OCI-LY1 (cell line): ENCODE measurements at regions not wholly inside any gene's neighbourhood (a gene's known extent, or its start where the extent isn't known, plus 50 kb on each side); places are given as distances from the start of the nearest gene placed in this dataset.

ENCODE experiments used
- H2AFZ ChIP-seq: fragments of 200-600 bp; sonication (generic), shearing (Covaris generic); 2 replicates; pipeline ENCODE4 v1.6.0; 2014; ENCODE audit warnings: antibody characterized with exemption, mild to moderate bottlenecking, low read length
- H3F3A ChIP-seq: fragments of 200-600 bp; sonication (generic), shearing (Covaris generic); 2 replicates; pipeline ENCODE4 v1.6.0; 2014; ENCODE audit warnings: mild to moderate bottlenecking, antibody characterized with exemption, low read length, moderate library complexity; ENCODE audit not compliant: insufficient read depth
- H3K27ac ChIP-seq: fragments of 200-600 bp; sonication (generic); 2 replicates; pipeline ENCODE4 v1.5.1; 2014; ENCODE audit warnings: low read length, mixed run types, mild to moderate bottlenecking, low read depth; ENCODE audit not compliant: poor library complexity, severe bottlenecking
- H3K27me3 ChIP-seq: fragments of 200-600 bp; sonication (generic); 2 replicates; pipeline ENCODE4 v1.6.0; 2014; ENCODE audit warnings: antibody characterized with exemption, mild to moderate bottlenecking, low read length, moderate library complexity; ENCODE audit not compliant: insufficient read depth
- H3K36me3 ChIP-seq: fragments of 200-600 bp; sonication (generic); 2 replicates; pipeline ENCODE4 v1.6.1; 2014; ENCODE audit warnings: mild to moderate bottlenecking, antibody characterized with exemption, low read length, moderate library complexity, mixed read lengths; ENCODE audit not compliant: insufficient read depth
- H3K4me1 ChIP-seq: fragments of 200-600 bp; sonication (generic); 2 replicates; pipeline ENCODE4 v1.5.1; 2014; ENCODE audit warnings: mild to moderate bottlenecking, low read length, moderate library complexity; ENCODE audit not compliant: insufficient read depth, severe bottlenecking
- H3K4me2 ChIP-seq: fragments of 200-600 bp; sonication (generic), shearing (Covaris generic); 2 replicates; pipeline ENCODE4 v1.6.1; 2014; ENCODE audit warnings: low read length
- H3K4me3 ChIP-seq: fragments of 200-600 bp; sonication (generic); 2 replicates; pipeline ENCODE4 v1.5.1; 2014; ENCODE audit warnings: low read length, low read depth, mild to moderate bottlenecking, mixed read lengths; ENCODE audit not compliant: poor library complexity, severe bottlenecking
- H3K79me2 ChIP-seq: fragments of 200-600 bp; shearing (Covaris generic); 2 replicates; pipeline ENCODE4 v1.6.1; 2016; ENCODE audit warnings: mixed run types, low read length, mixed read lengths; ENCODE audit not compliant: insufficient read depth
- H3K9ac ChIP-seq: fragments of 200-600 bp; sonication (generic), shearing (Covaris generic); 2 replicates; pipeline ENCODE4 v1.6.1; 2014; ENCODE audit warnings: mild to moderate bottlenecking, low read length, mixed read lengths
- H3K9me2 ChIP-seq: fragments of 200-600 bp; sonication (generic), shearing (Covaris generic); 2 replicates; pipeline ENCODE4 v1.6.1; 2014; ENCODE audit warnings: low read depth, mild to moderate bottlenecking, low read length, mixed read lengths
- H3K9me3 ChIP-seq: fragments of 200-600 bp; shearing (Covaris generic); 2 replicates; pipeline ENCODE4 v1.6.1; 2014; ENCODE audit warnings: low read length, mixed read lengths
- H4K20me1 ChIP-seq: fragments of 200-600 bp; sonication (generic), shearing (Covaris generic); 2 replicates; pipeline ENCODE4 v1.6.0; 2016; ENCODE audit warnings: mild to moderate bottlenecking, low read length; ENCODE audit not compliant: insufficient read depth
- EZH2 ChIP-seq: fragments of 200-600 bp; sonication (generic), shearing (Covaris generic); IDR thresholded peaks from 2 replicates; pipeline ENCODE4 v1.8.0; 2017; ENCODE audit warnings: borderline replicate concordance, mixed run types, mild to moderate bottlenecking, antibody characterized with exemption, low read length, moderate library complexity, mixed read lengths
- TF ChIP-seq, protein P1 (sequence below): fragments of 200-600 bp; sonication (generic), shearing (Covaris generic); IDR thresholded peaks from 2 replicates; pipeline ENCODE4 v1.5.1; 2017; ENCODE audit warnings: mild to moderate bottlenecking, antibody characterized with exemption, low read length, moderate library complexity, mixed read lengths

DNA sequence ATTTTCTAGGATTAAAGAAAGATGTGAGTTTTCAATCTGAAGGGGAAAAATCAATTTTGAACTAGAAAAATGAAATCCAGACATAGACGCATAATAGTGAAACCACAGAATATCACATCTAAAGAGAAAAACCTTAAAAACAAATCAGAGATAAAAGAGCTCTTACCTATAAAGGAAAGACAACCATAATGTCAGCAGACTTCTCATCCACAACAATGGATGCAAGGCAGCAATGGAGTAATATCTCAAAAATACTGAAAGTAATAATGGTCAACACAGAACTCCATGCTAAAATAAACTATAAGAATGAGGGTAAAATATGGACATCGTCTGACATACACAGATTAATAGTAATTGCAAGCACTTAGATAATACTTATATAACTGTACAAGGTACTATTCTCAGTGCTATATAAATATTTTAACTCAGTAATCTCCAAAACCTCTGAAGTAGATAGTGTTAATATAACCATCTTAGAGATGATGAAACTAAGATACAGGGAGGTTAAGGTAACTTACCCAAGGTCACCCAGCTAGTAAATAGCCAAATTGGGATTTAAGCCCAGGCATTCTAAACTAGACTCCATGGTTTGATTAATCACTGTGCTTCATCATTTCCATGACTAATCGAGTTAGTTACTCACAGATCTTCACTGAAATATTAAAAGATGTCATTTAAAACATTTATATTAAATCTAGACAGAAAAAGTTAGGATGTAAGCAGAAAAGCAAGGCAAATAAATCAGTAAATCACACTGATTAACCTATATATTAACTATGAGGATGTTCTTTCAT is 89.4 kb upstream of the SPTBN1 start:
- no peak overlapping the region for H3K4me3 ChIP-seq
- H3K79me2 ChIP-seq = no peaks in the 10 kb centered on the region
- no peak overlapping the region for H3K9ac ChIP-seq
- H3K9me3 ChIP-seq = peaks cover 11% of the 10 kb centered on the region; the same call in 1 of the 2 replicates
- no peaks in the 10 kb centered on the region for H3K36me3 ChIP-seq
- no peak overlapping the region for H3K27ac ChIP-seq
- H3K4me1 ChIP-seq = no peaks in the 10 kb centered on the region
- TF ChIP-seq, protein P1, sequence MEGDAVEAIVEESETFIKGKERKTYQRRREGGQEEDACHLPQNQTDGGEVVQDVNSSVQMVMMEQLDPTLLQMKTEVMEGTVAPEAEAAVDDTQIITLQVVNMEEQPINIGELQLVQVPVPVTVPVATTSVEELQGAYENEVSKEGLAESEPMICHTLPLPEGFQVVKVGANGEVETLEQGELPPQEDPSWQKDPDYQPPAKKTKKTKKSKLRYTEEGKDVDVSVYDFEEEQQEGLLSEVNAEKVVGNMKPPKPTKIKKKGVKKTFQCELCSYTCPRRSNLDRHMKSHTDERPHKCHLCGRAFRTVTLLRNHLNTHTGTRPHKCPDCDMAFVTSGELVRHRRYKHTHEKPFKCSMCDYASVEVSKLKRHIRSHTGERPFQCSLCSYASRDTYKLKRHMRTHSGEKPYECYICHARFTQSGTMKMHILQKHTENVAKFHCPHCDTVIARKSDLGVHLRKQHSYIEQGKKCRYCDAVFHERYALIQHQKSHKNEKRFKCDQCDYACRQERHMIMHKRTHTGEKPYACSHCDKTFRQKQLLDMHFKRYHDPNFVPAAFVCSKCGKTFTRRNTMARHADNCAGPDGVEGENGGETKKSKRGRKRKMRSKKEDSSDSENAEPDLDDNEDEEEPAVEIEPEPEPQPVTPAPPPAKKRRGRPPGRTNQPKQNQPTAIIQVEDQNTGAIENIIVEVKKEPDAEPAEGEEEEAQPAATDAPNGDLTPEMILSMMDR = no peak
- TF ChIP-seq EZH2 = no peak
- H3K9me2 ChIP-seq = no peaks in the 10 kb centered on the region; the same call in 1 of the 2 replicates
- no peak overlapping the region for H2AFZ ChIP-seq
- no peaks in the 10 kb centered on the region for H4K20me1 ChIP-seq
- H3F3A ChIP-seq = no peaks in the 10 kb centered on the region
- H3K4me2 ChIP-seq = no peak overlapping the region
- no peaks in the 10 kb centered on the region for H3K27me3 ChIP-seq

GRCh38 chr2:54370405-54371104 is 85.6 kb upstream of the SPTBN1 start:
- H4K20me1 ChIP-seq = no peaks in the 10 kb centered on the region
- TF ChIP-seq, protein P1 = no peak
- no peak for TF ChIP-seq EZH2
- H3K4me1 ChIP-seq = no peaks in the 10 kb centered on the region
- H3K27ac ChIP-seq = no peak overlapping the region
- no peaks in the 10 kb centered on the region for H3K27me3 ChIP-seq
- no peaks in the 10 kb centered on the region for H3K36me3 ChIP-seq
- H3K9ac ChIP-seq = no peak overlapping the region
- H3K79me2 ChIP-seq = no peaks in the 10 kb centered on the region
- no peak overlapping the region for H2AFZ ChIP-seq
- no peaks in the 10 kb centered on the region for H3K9me2 ChIP-seq
- no peaks in the 10 kb centered on the region for H3F3A ChIP-seq
- H3K4me2 ChIP-seq = no peak overlapping the region
- peaks cover 11% of the 10 kb centered on the region; the same call in 1 of the 2 replicates for H3K9me3 ChIP-seq
- H3K4me3 ChIP-seq = no peak overlapping the region

GRCh38 chr2:54371460-54372065 is 84.6 kb upstream of the SPTBN1 start:
- H3K4me3 ChIP-seq = no peak overlapping the region
- H3K9me2 ChIP-seq = no peaks in the 10 kb centered on the region
- no peaks in the 10 kb centered on the region for H3F3A ChIP-seq
- H3K9me3 ChIP-seq = peaks cover 3% of the 10 kb centered on the region; the same call in 1 of the 2 replicates
- no peak for TF ChIP-seq EZH2
- TF ChIP-seq, protein P1 = no peak
- H3K79me2 ChIP-seq = no peaks in the 10 kb centered on the region
- no peak overlapping the region for H3K4me2 ChIP-seq
- H3K9ac ChIP-seq = no peak overlapping the region
- no peaks in the 10 kb centered on the region for H4K20me1 ChIP-seq
- H2AFZ ChIP-seq = no peak overlapping the region
- H3K4me1 ChIP-seq = no peaks in the 10 kb centered on the region
- no peak overlapping the region for H3K27ac ChIP-seq
- no peaks in the 10 kb centered on the region for H3K27me3 ChIP-seq
- H3K36me3 ChIP-seq = no peaks in the 10 kb centered on the region
